Activated CD4-positive, alpha-beta T cell treated with anti-CD3 and anti-CD28 coated beads, Interleukin-2, amount 10 ng/mL, durations not matched to agents 7 days and 5 days (primary cell): ENCODE measurements at regions not wholly inside any gene's neighbourhood (a gene's known extent, or its start where the extent isn't known, plus 50 kb on each side); places are given as distances from the start of the nearest gene placed in this dataset.
"Not testable (repeated sequence)": the region's sequence is repeated elsewhere in the genome, so short reads cannot be mapped to it uniquely, and the experiment has no call there.

Experiments
- CTCF ChIA-PET: fragments of 350-600 bp; sonication (Branson Sonifier 250); formaldehyde crosslinking; loops from one replicate; lab custom pipeline; 2021; ENCODE audit warnings: antibody characterized with exemption; lab: Charles Lee
- POLR2A ChIA-PET: fragments of 350-600 bp; sonication (Branson Sonifier 250); formaldehyde crosslinking; loops from one replicate; lab custom pipeline; 2021; ENCODE audit warnings: antibody characterized with exemption; lab: Charles Lee
- DNase-seq: peaks from one replicate; pipeline ENCODE4 v3.0.0-alpha.2; 2020
- H3K27ac Mint-ChIP-seq: one replicate; pipeline ENCODE4 v1.8.0; 2021; ENCODE audit warnings: mild to moderate bottlenecking, moderate library complexity, mixed read lengths
- H3K27me3 Mint-ChIP-seq: one replicate; pipeline ENCODE4 v1.8.0; 2021; ENCODE audit warnings: mixed read lengths
- H3K36me3 Mint-ChIP-seq: one replicate; pipeline ENCODE4 v1.8.0; 2021; ENCODE audit warnings: low read depth, mixed read lengths
- H3K4me1 Mint-ChIP-seq: one replicate; pipeline ENCODE4 v1.8.0; 2021; ENCODE audit warnings: mixed read lengths
- H3K4me3 Mint-ChIP-seq: one replicate; pipeline ENCODE4 v1.8.0; 2021; ENCODE audit warnings: mild to moderate bottlenecking, moderate library complexity, mixed read lengths
- H3K9me3 Mint-ChIP-seq: one replicate; pipeline ENCODE4 v1.8.0; 2021; ENCODE audit warnings: mixed read lengths

DNA sequence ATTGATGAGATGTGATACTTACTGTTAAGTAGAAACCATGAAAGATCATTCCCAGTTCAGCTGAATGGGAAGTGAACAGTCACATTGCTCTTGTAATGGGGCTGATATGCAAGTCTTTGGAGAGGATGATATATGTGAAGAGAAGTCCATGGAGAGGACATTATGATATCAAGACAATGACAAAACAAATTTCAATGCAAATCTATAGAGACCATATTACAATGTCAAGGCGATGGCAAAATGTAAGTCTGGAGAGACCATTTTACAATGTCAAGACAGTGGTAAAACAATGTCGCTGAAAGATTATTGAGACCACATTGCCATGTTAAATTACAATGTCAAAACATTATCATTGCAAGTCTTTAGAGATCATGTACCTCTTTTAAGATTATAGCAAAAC is 277.1 kb upstream of the MEIS2 start:
- POLR2A ChIA-PET = no interaction called here
- Mint-ChIP-seq H3K27me3 (no peaks in the 10 kb centered on the region), H3K4me3 (no peak overlapping the region), H3K27ac (no peak overlapping the region), H3K4me1 (no peaks in the 10 kb centered on the region), H3K9me3 (peaks cover 10% of the 10 kb centered on the region), H3K36me3 (no peaks in the 10 kb centered on the region)
- no peak for DNase-seq
- CTCF ChIA-PET = no interaction called here

DNA sequence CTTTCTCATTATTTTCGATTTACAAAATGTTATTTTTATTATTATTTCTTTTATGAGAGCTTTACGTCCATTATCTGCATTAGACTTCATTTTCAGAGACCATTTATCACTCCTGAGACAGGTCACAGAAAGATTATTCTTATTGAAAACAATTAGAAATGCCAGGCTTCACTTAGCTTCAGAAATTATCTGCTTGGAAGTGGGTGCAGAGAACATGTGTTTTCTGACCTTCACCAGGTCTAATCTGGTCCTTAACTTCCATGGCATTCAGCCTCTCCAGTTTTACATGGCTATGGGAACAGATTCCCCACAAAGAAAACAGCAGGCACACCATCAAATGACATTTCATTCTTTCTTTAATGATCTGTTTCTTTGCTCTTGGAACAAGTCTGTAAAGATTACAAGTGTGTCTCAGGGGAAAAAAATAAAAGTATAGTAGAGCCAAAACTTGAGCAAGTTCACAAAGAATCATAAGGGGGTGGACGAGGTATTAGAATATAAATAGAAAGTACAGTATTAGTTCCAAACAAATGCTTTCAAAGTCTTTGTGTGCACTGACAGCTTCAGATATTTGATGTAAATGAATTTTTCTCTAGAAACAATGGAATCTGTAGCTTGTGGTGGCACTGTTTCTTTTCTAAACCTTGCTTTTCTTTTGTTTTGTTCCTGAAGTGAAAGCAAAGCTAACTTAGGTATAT is 294.2 kb upstream of the MEIS2 start:
- Mint-ChIP-seq H3K4me3 (no peak overlapping the region), H3K36me3 (no peaks in the 10 kb centered on the region), H3K4me1 (no peaks in the 10 kb centered on the region), H3K9me3 (peaks cover 13% of the 10 kb centered on the region), H3K27ac (no peak overlapping the region), H3K27me3 (no peaks in the 10 kb centered on the region)
- no peak for DNase-seq
- ChIA-PET POLR2A (no interaction called here), CTCF (no interaction called here)

DNA sequence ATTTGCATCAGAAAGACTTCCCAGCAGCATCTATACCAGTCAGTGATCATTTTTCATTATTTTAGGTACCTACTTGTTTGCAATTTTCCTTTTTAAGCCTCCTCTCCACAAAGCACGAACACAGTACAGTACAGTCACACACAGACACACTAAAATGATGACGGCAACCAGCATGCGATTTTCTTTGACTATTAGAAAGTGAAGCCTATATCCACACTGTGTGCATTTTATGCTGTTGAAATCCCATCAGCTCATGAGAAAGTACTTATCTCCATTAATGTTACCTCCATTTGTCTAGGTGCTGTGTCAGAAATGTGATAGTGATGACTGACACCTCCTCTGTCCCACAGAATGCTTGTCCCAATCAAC is 294.7 kb upstream of the MEIS2 start:
- Mint-ChIP-seq H3K9me3 (peaks cover 10% of the 10 kb centered on the region), H3K27ac (no peak overlapping the region), H3K27me3 (no peaks in the 10 kb centered on the region), H3K36me3 (no peaks in the 10 kb centered on the region), H3K4me3 (no peak overlapping the region), H3K4me1 (no peaks in the 10 kb centered on the region)
- ChIA-PET CTCF (no interaction called here), POLR2A (no interaction called here)
- DNase-seq = no peak

DNA sequence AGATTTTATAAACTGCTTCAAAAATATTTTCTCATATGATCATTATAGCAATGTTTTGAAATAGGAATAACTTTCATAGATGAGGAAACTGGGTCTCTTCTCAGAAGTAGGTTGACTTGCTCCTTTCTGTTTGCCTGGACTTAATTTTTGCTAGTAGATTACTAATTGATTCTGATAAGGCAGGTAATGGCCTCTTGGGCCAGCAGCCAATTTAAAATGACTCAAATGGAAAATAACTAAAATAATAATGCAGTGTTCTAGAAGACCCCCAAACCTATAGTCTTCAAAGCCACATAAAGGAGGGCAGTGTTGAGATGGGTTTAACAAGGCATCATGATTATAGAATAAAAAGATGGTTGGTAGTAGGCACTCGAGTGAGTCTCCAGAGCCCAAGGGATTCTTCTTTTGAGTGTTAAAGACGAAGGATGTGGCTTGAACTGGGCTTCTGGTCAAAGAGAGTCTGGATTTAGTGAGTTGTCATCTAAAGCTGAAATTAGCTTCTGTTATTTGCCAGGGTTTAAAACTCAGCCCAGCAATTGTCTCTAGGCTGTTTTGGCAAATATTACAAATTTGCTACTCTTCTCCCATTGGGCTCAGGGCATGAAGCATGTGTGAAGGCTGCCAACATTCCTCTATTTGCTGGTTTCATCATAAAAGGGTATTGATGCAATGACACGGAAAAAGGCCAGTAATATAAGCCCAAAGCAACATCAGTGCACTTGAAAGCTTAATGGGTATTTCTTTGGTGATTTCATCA is 297.1 kb upstream of the MEIS2 start:
- Mint-ChIP-seq H3K36me3 (no peaks in the 10 kb centered on the region), H3K4me3 (no peak overlapping the region), H3K9me3 (peaks cover 5% of the 10 kb centered on the region), H3K27me3 (no peaks in the 10 kb centered on the region), H3K27ac (no peak overlapping the region), H3K4me1 (no peaks in the 10 kb centered on the region)
- no peak for DNase-seq
- POLR2A ChIA-PET = no interaction called here
- CTCF ChIA-PET = no interaction called here

DNA sequence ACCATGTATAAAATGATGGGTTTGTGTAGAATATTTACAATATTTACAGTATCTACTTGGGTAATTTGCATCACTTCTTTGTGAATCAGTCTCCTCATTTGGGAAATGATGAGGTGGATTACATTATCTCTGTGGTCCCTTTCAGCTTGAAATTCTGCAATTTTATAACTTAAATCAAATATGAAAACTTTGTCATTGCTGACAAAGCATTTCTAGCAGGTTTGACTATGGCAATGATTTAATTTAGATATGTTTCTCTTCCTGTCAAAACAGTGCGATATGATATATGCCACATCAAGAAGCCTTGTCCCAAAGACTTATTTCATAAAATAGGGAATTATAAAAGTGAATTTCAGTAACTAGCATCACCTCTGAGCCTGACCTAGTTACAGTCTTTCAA is 315.8 kb upstream of the MEIS2 start:
- Mint-ChIP-seq H3K27me3 (no peaks in the 10 kb centered on the region), H3K4me1 (no peaks in the 10 kb centered on the region), H3K9me3 (peaks cover 5% of the 10 kb centered on the region), H3K27ac (no peak overlapping the region), H3K4me3 (no peak overlapping the region), H3K36me3 (no peaks in the 10 kb centered on the region)
- DNase-seq = no peak
- ChIA-PET CTCF (no interaction called here), POLR2A (no interaction called here)

DNA sequence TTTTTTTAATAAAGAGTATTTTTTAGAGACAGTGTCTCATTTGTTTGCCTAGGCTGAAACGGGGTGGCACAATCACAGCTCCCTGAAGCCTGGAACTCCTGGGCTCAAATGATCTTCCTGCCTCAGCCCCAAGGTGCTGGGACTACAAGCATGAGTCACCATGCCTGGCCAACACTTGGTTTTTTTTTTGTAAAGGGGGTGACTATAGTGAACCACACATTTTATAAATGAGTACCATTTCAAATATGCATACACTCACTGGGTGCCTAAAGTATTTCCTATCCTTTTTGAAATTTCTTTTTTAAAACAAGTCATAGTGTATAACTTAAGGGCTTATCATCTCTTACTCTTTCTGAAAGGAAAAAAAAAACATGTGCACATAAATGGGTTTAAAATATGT is 325.2 kb upstream of the MEIS2 start:
- POLR2A ChIA-PET = no interaction called here
- Mint-ChIP-seq H3K27me3 (no peaks in the 10 kb centered on the region), H3K27ac (no peak overlapping the region), H3K9me3 (peaks cover 6% of the 10 kb centered on the region), H3K4me3 (no peak overlapping the region), H3K36me3 (no peaks in the 10 kb centered on the region), H3K4me1 (no peaks in the 10 kb centered on the region)
- CTCF ChIA-PET = no interaction called here
- DNase-seq = no peak

DNA sequence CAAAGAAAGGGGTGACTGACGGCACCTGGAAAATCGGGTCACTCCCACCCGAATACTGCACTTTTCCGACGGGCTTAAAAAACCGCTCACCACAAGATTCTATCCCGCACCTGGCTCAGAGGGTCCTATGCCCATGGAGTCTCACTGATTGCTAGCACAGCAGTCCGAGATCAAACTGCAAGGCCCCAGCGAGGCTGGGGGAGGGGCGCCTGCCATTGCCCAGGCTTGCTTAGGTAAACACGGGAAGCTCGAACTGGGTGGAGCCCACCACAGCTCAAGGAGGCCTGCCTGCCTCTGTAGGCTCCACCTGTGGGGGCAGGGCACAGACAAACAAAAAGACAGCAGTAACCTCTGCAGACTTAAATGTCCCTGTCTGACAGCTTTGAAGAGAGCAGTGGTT is 327.0 kb upstream of the MEIS2 start:
- H3K27ac Mint-ChIP-seq, DNase-seq, H3K4me1 Mint-ChIP-seq, CTCF ChIA-PET, POLR2A ChIA-PET, H3K4me3 Mint-ChIP-seq, H3K27me3 Mint-ChIP-seq, H3K9me3 Mint-ChIP-seq, H3K36me3 Mint-ChIP-seq: not testable (repeated sequence)

DNA sequence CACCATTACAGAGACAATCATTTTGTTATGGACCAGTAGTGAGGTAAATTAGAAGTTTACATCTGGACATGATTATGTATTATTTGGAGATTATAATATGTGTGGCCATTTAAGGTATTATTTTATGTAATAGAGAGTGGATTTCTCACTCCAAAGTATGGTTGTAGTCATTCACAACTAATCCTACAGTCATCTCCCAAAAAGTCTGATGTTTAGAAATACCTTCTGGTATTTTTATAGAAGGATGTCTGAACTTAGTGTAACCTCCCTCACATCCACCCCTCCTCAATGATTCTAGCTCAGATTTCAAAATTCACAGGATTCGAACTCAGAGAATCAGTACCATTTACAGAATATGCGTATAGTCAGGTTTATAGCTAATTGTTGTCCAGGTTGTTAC is 346.6 kb upstream of the MEIS2 start:
- Mint-ChIP-seq H3K27me3 (no peaks in the 10 kb centered on the region), H3K27ac (no peak overlapping the region), H3K36me3 (no peaks in the 10 kb centered on the region), H3K9me3 (peaks cover 2% of the 10 kb centered on the region), H3K4me3 (no peak overlapping the region), H3K4me1 (no peaks in the 10 kb centered on the region)
- no peak for DNase-seq
- ChIA-PET POLR2A (no interaction called here), CTCF (no interaction called here)

DNA sequence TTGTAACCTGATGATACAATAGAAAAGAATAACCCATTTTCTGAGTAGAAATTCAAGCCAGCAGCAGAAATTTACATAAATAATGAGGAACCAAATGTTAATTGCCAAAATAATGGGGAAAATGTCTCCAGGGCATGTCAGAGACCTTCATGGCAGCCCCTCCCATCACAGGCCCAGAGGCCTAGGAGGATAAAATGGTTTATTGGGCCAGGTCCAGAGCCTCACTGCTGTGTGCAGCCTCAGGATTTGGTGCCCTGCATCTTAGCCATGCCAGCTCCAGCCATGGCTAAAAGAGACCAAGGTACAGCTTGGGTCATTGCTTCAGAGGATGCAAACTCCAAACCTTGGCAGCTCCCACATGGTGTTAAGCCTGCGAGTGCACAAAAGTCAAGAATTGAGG is 352.1 kb upstream of the MEIS2 start:
- H3K27me3 Mint-ChIP-seq = no peaks in the 10 kb centered on the region
- peaks cover 17% of the 10 kb centered on the region for H3K9me3 Mint-ChIP-seq
- CTCF ChIA-PET = no interaction called here
- no peak for DNase-seq
- H3K36me3 Mint-ChIP-seq = no peaks in the 10 kb centered on the region
- H3K4me1 Mint-ChIP-seq = no peaks in the 10 kb centered on the region
- POLR2A ChIA-PET = no interaction called here
- H3K4me3 Mint-ChIP-seq = no peak overlapping the region
- H3K27ac Mint-ChIP-seq = no peak overlapping the region

DNA sequence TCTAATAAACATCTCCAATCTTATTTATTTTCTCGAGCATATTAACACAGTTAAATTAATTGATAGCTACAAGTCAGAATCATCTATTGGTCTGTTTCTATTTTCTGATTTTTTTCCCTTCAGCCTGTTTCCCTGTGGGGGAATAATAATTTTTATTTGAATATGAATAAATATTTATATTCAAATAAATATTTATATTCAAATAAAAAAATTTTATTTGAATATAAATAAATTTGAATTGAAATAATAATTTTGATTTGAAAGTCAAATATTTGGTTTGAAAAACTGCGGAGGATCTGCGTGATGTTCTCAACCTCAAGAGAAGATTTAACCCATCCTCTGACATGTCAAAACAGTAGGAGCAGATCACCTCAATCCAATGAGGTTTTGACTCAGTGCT is 380.1 kb upstream of the MEIS2 start:
- Mint-ChIP-seq H3K4me1 (no peaks in the 10 kb centered on the region), H3K27me3 (no peaks in the 10 kb centered on the region), H3K36me3 (no peaks in the 10 kb centered on the region), H3K9me3 (peaks cover 6% of the 10 kb centered on the region), H3K4me3 (no peak overlapping the region), H3K27ac (no peak overlapping the region)
- DNase-seq = no peak
- CTCF ChIA-PET = no interaction called here
- POLR2A ChIA-PET = no interaction called here

DNA sequence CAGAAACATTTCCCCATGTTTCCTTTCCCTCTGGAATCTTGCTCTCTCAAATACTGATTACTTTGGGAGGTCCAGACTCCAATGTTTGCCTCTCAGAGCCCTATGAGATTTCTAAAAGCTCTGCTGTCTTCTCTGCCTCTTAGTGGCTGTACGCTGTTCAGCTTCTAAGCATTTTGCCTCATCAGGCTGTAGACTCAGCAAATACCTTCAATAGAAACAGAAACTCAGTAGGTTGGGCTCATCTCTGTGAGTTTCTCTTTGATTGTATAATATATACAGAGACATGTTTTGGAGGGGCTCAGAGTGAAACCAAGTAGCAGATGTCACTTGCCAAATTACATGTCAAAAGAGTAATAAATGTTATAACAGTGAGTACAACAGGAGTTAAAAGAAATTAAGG is 380.8 kb upstream of the MEIS2 start:
- ChIA-PET POLR2A (no interaction called here), CTCF (no interaction called here)
- no peak for DNase-seq
- Mint-ChIP-seq H3K9me3 (peaks cover 6% of the 10 kb centered on the region), H3K36me3 (no peaks in the 10 kb centered on the region), H3K27ac (no peak overlapping the region), H3K4me3 (no peak overlapping the region), H3K27me3 (no peaks in the 10 kb centered on the region), H3K4me1 (no peaks in the 10 kb centered on the region)

DNA sequence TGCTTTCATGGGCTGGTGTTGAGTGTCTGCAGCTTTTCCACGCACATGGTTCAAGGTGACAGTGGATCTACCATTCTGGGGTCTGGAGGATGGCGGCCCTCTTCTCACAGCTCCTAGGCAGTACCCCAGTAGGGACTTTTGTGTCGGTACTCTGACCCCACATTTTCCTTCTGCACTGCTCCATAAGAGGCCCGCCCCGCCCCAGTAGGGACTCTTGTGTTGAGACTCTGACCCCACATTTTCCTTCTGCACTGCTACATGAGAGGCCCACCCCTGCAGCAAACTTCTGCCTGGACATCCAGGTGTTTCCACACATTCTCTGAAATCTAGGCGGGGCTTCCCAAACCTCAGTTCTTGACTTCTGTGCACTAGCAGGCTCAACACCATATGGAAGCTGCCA is 383.4 kb upstream of the MEIS2 start:
- Mint-ChIP-seq H3K36me3 (no peaks in the 10 kb centered on the region), H3K27ac (no peak overlapping the region), H3K4me3 (no peak overlapping the region), H3K27me3 (no peaks in the 10 kb centered on the region), H3K9me3 (peaks cover 10% of the 10 kb centered on the region), H3K4me1 (no peaks in the 10 kb centered on the region)
- DNase-seq = no peak
- POLR2A ChIA-PET = no interaction called here
- CTCF ChIA-PET = no interaction called here

DNA sequence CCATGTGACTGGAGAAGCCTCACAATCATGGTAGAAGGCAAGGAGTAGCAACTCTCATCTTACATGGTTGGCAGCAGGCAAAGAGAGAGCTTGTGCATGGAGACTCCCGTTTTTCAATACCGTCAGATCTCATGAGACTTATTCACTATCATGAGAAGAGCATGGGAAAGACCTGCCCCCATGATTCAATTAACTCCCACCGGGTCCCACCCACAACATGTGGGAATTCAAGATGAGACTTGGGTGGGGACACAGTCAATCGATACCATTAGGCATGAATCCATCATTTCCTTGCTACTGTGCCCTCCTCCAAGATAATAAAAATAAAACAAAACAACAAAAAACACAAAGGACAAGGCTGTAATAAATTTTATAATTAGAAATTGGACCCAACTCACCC is 384.7 kb upstream of the MEIS2 start:
- Mint-ChIP-seq H3K36me3 (no peaks in the 10 kb centered on the region), H3K4me3 (no peak overlapping the region), H3K27ac (no peak overlapping the region), H3K4me1 (no peaks in the 10 kb centered on the region), H3K27me3 (no peaks in the 10 kb centered on the region), H3K9me3 (peaks cover 14% of the 10 kb centered on the region)
- ChIA-PET CTCF (no interaction called here), POLR2A (no interaction called here)
- no peak for DNase-seq

DNA sequence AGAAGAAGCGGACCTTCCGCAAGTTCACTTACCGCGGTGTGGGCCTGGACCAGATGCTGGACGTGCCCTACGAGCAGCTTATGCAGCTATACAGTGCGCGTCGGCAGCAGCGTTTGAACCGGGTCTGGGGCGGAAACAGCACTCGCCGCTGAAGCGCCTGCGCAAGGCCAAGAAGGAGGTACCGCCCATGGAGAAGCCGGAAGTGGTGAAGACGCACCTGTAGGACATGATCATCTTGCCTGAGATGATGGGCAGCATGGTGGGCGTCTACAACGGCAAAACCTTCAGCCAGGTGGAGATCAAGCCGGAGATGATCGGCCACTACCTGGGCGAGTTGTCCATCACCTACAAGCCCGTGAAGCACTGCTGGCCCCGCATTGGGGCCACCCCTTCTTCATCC is 390.4 kb upstream of the MEIS2 start:
- no peak overlapping the region for H3K4me3 Mint-ChIP-seq
- no peaks in the 10 kb centered on the region for H3K36me3 Mint-ChIP-seq
- H3K27ac Mint-ChIP-seq = no peak overlapping the region
- no peak for DNase-seq
- CTCF ChIA-PET = no interaction called here
- no peaks in the 10 kb centered on the region for H3K27me3 Mint-ChIP-seq
- peaks cover 13% of the 10 kb centered on the region for H3K9me3 Mint-ChIP-seq
- POLR2A ChIA-PET = no interaction called here
- no peaks in the 10 kb centered on the region for H3K4me1 Mint-ChIP-seq
